H1 (cell line): ENCODE measurements at regions not wholly inside any gene's neighbourhood (a gene's known extent, or its start where the extent isn't known, plus 50 kb on each side); places are given as distances from the start of the nearest gene placed in this dataset.
"Not testable (repeated sequence)": the region's sequence is repeated elsewhere in the genome, so short reads cannot be mapped to it uniquely, and the experiment has no call there.

Source experiments
- CTCF ChIA-PET: fragments of 300-600 bp; sonication (Branson Sonifier 250); formaldehyde crosslinking; loops from one replicate; lab custom pipeline; 2021; ENCODE audit not compliant: partially characterized antibody; lab: Charles Lee
- POLR2A ChIA-PET: fragments of 300-600 bp; sonication (Branson Sonifier 250); formaldehyde crosslinking; loops from one replicate; lab custom pipeline; 2021; ENCODE audit warnings: inconsistent platforms; ENCODE audit not compliant: partially characterized antibody; lab: Charles Lee
- DNase-seq, 2 experiments: peaks; one replicate each; pipeline versions ENCODE4 v3.0.0 to v3.0.0-alpha.2; 2010 to 2022; ENCODE audit warnings: low spot score in 2 of 2, low read depth in 1 of 2, mixed read lengths in 1 of 2
- FAIRE-seq: peaks from 2 replicates; lab custom pipeline; 2011; peaks lifted over from hg19 to GRCh38; lab: Jason Lieb, UNC
- H2AFZ ChIP-seq: 2 replicates; pipeline ENCODE4 v1.8.1; 2012; ENCODE audit warnings: low read length, inconsistent platforms
- H2AK5ac ChIP-seq: 2 replicates; pipeline ENCODE4 v1.6.1; 2013; ENCODE audit warnings: low read depth, low read length
- H2BK120ac ChIP-seq: replicated peaks from 2 replicates; pipeline ENCODE3; 2013; ENCODE audit warnings: low read depth, low read length, inconsistent platforms
- H2BK12ac ChIP-seq: 2 replicates; pipeline ENCODE4 v1.6.1; 2013; ENCODE audit warnings: low read depth, low read length
- H2BK15ac ChIP-seq: 2 replicates; pipeline ENCODE4 v1.6.1; 2013; ENCODE audit warnings: low read length
- H2BK20ac ChIP-seq: 2 replicates; pipeline ENCODE4 v1.6.1; 2013; ENCODE audit warnings: low read length
- H2BK5ac ChIP-seq: 2 replicates; pipeline ENCODE4 v1.6.1; 2013; ENCODE audit warnings: low read depth, low read length
- H3K14ac ChIP-seq: 2 replicates; pipeline ENCODE4 v1.6.1; 2013; ENCODE audit warnings: inconsistent platforms; ENCODE audit not compliant: insufficient read length
- H3K18ac ChIP-seq: 2 replicates; pipeline ENCODE4 v1.6.1; 2013; ENCODE audit warnings: low read length; ENCODE audit errors: extremely low read depth
- H3K23ac ChIP-seq: 2 replicates; pipeline ENCODE4 v1.6.1; 2013; ENCODE audit warnings: inconsistent platforms; ENCODE audit not compliant: insufficient read length
- H3K23me2 ChIP-seq: 2 replicates; pipeline ENCODE4 v1.6.1; 2013; ENCODE audit warnings: low read depth, low read length
- H3K27ac ChIP-seq: 2 replicates; pipeline ENCODE4 v1.6.1; 2011; ENCODE audit warnings: low read depth, low read length, inconsistent platforms
- H3K27me3 ChIP-seq, 4 experiments: replicated peaks in 1 of 4; 1 replicate in 1 of 4; 2 replicates in 3 of 4; pipeline versions ENCODE4 v1.6.1 to v1.8.1; 2011 to 2013; ENCODE audit warnings: low read length in 3 of 4, mild to moderate bottlenecking in 3 of 4, inconsistent platforms in 2 of 4, mixed read lengths in 2 of 4, moderate library complexity in 1 of 4; ENCODE audit not compliant: control insufficient read depth in 3 of 4, insufficient read depth in 3 of 4; ENCODE audit errors: extremely low read depth in 1 of 4
- H3K36me3 ChIP-seq, 4 experiments: 2 replicates each; pipeline versions ENCODE4 v1.6.1 to v1.8.1; 2011 to 2013; ENCODE audit warnings: mild to moderate bottlenecking in 4 of 4, low read length in 3 of 4, moderate library complexity in 2 of 4, control low read depth in 1 of 4, inconsistent platforms in 1 of 4; ENCODE audit not compliant: insufficient read depth in 4 of 4, control insufficient read depth in 2 of 4
- H3K4ac ChIP-seq: replicated peaks from 2 replicates; pipeline ENCODE3; 2013; ENCODE audit warnings: low read length, low read depth, mixed read lengths, inconsistent platforms; ENCODE audit not compliant: insufficient read length
- H3K4me1 ChIP-seq, 4 experiments: replicated peaks in 1 of 4; 1 replicate in 1 of 4; 2 replicates in 3 of 4; pipeline versions ENCODE4 v1.6.1 to v1.8.1; 2011 to 2013; ENCODE audit warnings: low read length in 3 of 4, inconsistent platforms in 2 of 4, mixed read lengths in 1 of 4; ENCODE audit not compliant: insufficient read depth in 4 of 4, control insufficient read depth in 3 of 4
- H3K4me2 ChIP-seq, 2 experiments: 2 replicates each; pipeline versions ENCODE4 v1.6.1 to v1.8.1; 2011 to 2013; ENCODE audit warnings: low read depth in 2 of 2, low read length in 2 of 2, control low read depth in 1 of 2, inconsistent platforms in 1 of 2, mild to moderate bottlenecking in 1 of 2; ENCODE audit not compliant: insufficient read depth in 1 of 2
- H3K4me3 ChIP-seq, 4 experiments: fragments of 200-600, 300-600 bp in 1 of 4; sonication (generic), shearing (Covaris generic), sonication (Bioruptor Twin) in 1 of 4; 2 replicates each; pipeline versions ENCODE4 v1.5.1 to v1.8.1; 2011 to 2016; ENCODE audit warnings: low read length in 4 of 4, low read depth in 3 of 4, control low read depth in 2 of 4, inconsistent platforms in 2 of 4, mild to moderate bottlenecking in 2 of 4, mixed read lengths in 1 of 4, moderate library complexity in 1 of 4; ENCODE audit not compliant: insufficient read depth in 2 of 4; ENCODE audit errors: extremely low read depth in 1 of 4
- H3K56ac ChIP-seq: replicated peaks from 2 replicates; pipeline ENCODE3; 2013; ENCODE audit warnings: low read depth, mild to moderate bottlenecking, mixed read lengths, low read length, inconsistent platforms; ENCODE audit not compliant: insufficient read length
- H3K79me1 ChIP-seq: 2 replicates; pipeline ENCODE4 v1.6.1; 2013; ENCODE audit warnings: low read depth, low read length, control low read depth
- H3K79me2 ChIP-seq, 2 experiments: 2 replicates each; pipeline versions ENCODE4 v1.6.1 to v1.8.1; 2012 to 2013; ENCODE audit warnings: low read length in 2 of 2, mild to moderate bottlenecking in 2 of 2, inconsistent platforms in 1 of 2; ENCODE audit not compliant: insufficient read depth in 2 of 2, control insufficient read depth in 1 of 2
- H3K9ac ChIP-seq, 4 experiments: replicated peaks in 1 of 4; 1 replicate in 1 of 4; 2 replicates in 3 of 4; pipeline versions ENCODE4 v1.6.1 to v1.8.1; 2011 to 2013; ENCODE audit warnings: low read depth in 3 of 4, low read length in 3 of 4, control low read depth in 2 of 4, mild to moderate bottlenecking in 2 of 4, moderate library complexity in 2 of 4, inconsistent platforms in 1 of 4; ENCODE audit errors: extremely low read depth in 1 of 4
- H3K9me3 ChIP-seq, 2 experiments: 2 replicates each; pipeline versions ENCODE4 v1.6.1 to v1.8.1; 2012 to 2013; ENCODE audit warnings: mild to moderate bottlenecking in 2 of 2, moderate library complexity in 2 of 2, control low read depth in 1 of 2, inconsistent platforms in 1 of 2, low read depth in 1 of 2, low read length in 1 of 2, mixed read lengths in 1 of 2; ENCODE audit not compliant: insufficient read depth in 2 of 2
- H4K20me1 ChIP-seq, 2 experiments: replicated peaks in 1 of 2; 2 replicates each; pipeline versions ENCODE3 to v1.8.1; 2011 to 2013; ENCODE audit warnings: inconsistent platforms in 2 of 2, low read length in 2 of 2, mild to moderate bottlenecking in 1 of 2; ENCODE audit not compliant: insufficient read depth in 2 of 2, control insufficient read depth in 1 of 2
- H4K5ac ChIP-seq: 2 replicates; pipeline ENCODE4 v1.6.1; 2013; ENCODE audit warnings: low read length, low read depth, mixed read lengths, inconsistent platforms; ENCODE audit not compliant: insufficient read length
- H4K8ac ChIP-seq: 2 replicates; pipeline ENCODE4 v1.8.0; 2013; ENCODE audit warnings: mild to moderate bottlenecking, moderate library complexity, low read length, inconsistent platforms; ENCODE audit not compliant: insufficient read depth; ENCODE audit errors: extremely low read depth
- H4K91ac ChIP-seq: replicated peaks from 2 replicates; pipeline ENCODE3; 2013; ENCODE audit warnings: low read length, mixed read lengths, inconsistent platforms; ENCODE audit not compliant: insufficient read length
- CHD2 ChIP-seq: IDR thresholded peaks from 2 replicates; pipeline ENCODE4 v1.6.1; 2012; ENCODE audit warnings: low read length, improper control_type of control experiment
- CTBP2 ChIP-seq: IDR thresholded peaks from 2 replicates; pipeline ENCODE4 v1.7.0; 2011; ENCODE audit warnings: borderline replicate concordance, mild to moderate bottlenecking, moderate library complexity, mixed read lengths, low read length; ENCODE audit not compliant: insufficient read depth, insufficient read length
- SIRT6 ChIP-seq: IDR thresholded peaks from one replicate; pipeline ENCODE4 v1.7.1; 2012; ENCODE audit warnings: low read length, inconsistent platforms
- WGBS, 2 experiments: shearing (Covaris generic) in 1 of 2; methylation state at CpG; one replicate each; pipeline versions ENCODE4 v1.1.6 to v1.1.7; 2013 to 2015; ENCODE audit warnings: low lambda C conversion rate in 2 of 2, mixed read lengths in 2 of 2, inconsistent platforms in 1 of 2, low coverage in 1 of 2, missing lambda C conversion rate in 1 of 2; ENCODE audit not compliant: insufficient replicate concordance in 2 of 2, insufficient coverage in 1 of 2, insufficient read length in 1 of 2; ENCODE audit errors: extremely low coverage in 1 of 2, missing lambda C conversion rate in 1 of 2; 5-methylcytosine and 5-hydroxymethylcytosine counted together

DNA sequence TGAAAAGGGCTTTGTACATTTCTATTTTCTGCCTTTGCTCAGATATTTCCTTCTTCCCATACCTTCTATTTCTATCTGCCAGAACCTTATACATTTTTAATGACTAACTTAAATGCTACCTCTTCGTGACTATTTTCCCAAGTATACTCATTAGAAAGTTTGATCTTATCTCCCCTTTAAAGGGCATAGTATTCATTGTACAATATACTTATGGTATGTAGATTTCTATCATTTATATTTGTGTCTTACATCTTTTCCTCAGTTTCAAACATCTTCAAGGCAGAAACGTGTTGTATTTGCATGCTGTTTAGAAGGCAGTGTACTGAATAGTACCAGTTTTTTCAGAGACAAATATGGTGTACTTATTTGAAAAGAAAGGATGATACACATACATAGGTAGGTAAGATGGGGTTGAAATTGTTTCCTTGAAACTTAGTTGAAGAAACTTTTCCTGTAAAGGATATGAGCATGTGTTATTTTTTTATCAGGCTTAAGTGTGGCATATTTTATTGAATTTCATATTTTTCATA, 518.1 kb upstream of the NUDT12 start (continued):
- no peak for TF ChIP-seq CHD2
- no peak for TF ChIP-seq CTBP2
- TF ChIP-seq SIRT6, result no peak
- TF ChIP-seq, all 59 proteins: peak for 0

DNA sequence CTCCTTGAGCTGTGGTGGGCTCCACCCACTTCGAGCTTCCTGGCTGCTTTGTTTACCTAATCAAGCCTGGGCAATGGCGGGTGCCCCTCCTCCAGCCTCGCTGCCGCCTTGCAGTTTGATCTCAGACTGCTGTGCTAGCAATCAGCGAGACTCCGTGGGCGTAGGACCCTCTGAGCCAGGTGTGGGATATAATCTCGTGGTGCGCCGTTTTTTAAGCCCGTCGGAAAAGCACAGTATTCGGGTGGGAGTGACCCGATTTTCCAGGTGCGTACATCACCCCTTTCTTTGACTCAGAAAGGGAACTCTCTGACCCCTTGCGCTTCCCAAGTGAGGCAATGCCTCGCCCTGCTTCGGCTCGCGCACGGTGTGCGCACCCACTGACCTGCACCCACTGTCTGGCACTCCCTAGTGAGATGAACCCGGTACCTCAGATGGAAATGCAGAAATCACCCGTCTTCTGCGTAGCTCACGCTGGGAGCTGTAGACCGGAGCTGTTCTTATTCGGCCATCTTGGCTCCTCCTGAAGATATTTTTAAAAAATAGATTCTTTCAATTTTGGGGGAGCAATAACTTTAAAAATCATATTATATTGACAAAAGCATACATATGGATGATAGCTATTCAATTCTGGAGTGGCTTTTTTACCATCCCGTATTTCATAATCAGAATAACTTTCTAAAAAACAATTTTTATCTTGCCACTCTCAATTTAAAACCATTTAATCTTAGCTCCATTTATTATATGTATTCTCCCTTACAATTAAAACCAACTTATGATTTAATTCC, 517.5 kb upstream of the NUDT12 start:
- H3K79me2 ChIP-seq, H3K4ac ChIP-seq, DNase-seq, H4K8ac ChIP-seq, H3K14ac ChIP-seq, H3K4me3 ChIP-seq, H2AK5ac ChIP-seq, H4K91ac ChIP-seq, H3K4me1 ChIP-seq, H2BK5ac ChIP-seq, FAIRE-seq, H4K20me1 ChIP-seq, H2BK20ac ChIP-seq, H3K18ac ChIP-seq, H3K27me3 ChIP-seq, H3K4me2 ChIP-seq, H3K9me3 ChIP-seq, H3K23me2 ChIP-seq, H4K5ac ChIP-seq, POLR2A ChIA-PET, H3K27ac ChIP-seq, H2BK12ac ChIP-seq, H3K23ac ChIP-seq, H3K36me3 ChIP-seq, H2BK15ac ChIP-seq, H3K56ac ChIP-seq, H2AFZ ChIP-seq, H2BK120ac ChIP-seq, H3K9ac ChIP-seq, H3K79me1 ChIP-seq: not testable (repeated sequence)
- CTCF ChIA-PET, result interaction anchor here (0.6 kb wide), 1 partner anchor 1844 kb away, joined by 3 read pairs; no protein-coding TSS in a partner anchor
- WGBS, 2 experiments, result 99% methylated on average over 15 of the region's 29 CpGs; no CpG with 5 or more reads in 1 of the 2 experiments
